H9 (cell line): ENCODE measurements at regions not wholly inside any gene's neighbourhood (a gene's known extent, or its start where the extent isn't known, plus 50 kb on each side); places are given as distances from the start of the nearest gene placed in this dataset.

ENCODE experiments used
- DNase-seq: peaks from one replicate; pipeline ENCODE4 v3.0.0-alpha.2; 2017
- H2AFZ ChIP-seq: one replicate; pipeline ENCODE4 v1.6.1; 2013; ENCODE audit warnings: mild to moderate bottlenecking, low read length, control low read depth, moderate library complexity
- H2AK5ac ChIP-seq: 2 replicates; pipeline ENCODE4 v1.6.1; 2013; ENCODE audit warnings: low read length, control low read depth, mixed read lengths; ENCODE audit not compliant: insufficient read length
- H2BK120ac ChIP-seq: one replicate; pipeline ENCODE4 v1.6.1; 2013; ENCODE audit warnings: low read depth, mild to moderate bottlenecking, low read length, control low read depth, inconsistent platforms; ENCODE audit not compliant: poor library complexity, severe bottlenecking
- H2BK12ac ChIP-seq: 2 replicates; pipeline ENCODE4 v1.6.1; 2013; ENCODE audit warnings: low read length, control low read depth, mixed read lengths, low read depth; ENCODE audit not compliant: insufficient read length
- H2BK15ac ChIP-seq: 2 replicates; pipeline ENCODE4 v1.6.1; 2013; ENCODE audit warnings: low read depth, low read length, control low read depth
- H2BK20ac ChIP-seq: one replicate; pipeline ENCODE4 v1.6.1; 2013; ENCODE audit warnings: low read depth, mild to moderate bottlenecking, low read length, control low read depth, inconsistent platforms; ENCODE audit not compliant: poor library complexity, severe bottlenecking
- H2BK5ac ChIP-seq: 2 replicates; pipeline ENCODE4 v1.6.1; 2013; ENCODE audit warnings: low read length, control low read depth, mixed read lengths; ENCODE audit not compliant: insufficient read length
- H3K14ac ChIP-seq: 2 replicates; pipeline ENCODE4 v1.6.1; 2013; ENCODE audit warnings: low read length, control low read depth; ENCODE audit not compliant: insufficient read depth
- H3K18ac ChIP-seq: 2 replicates; pipeline ENCODE4 v1.6.1; 2013; ENCODE audit warnings: low read depth, mild to moderate bottlenecking, mixed read lengths, low read length, control low read depth; ENCODE audit not compliant: insufficient read length
- H3K23ac ChIP-seq: 2 replicates; pipeline ENCODE4 v1.6.1; 2013; ENCODE audit warnings: low read length, control low read depth, mixed read lengths, low read depth; ENCODE audit not compliant: insufficient read length
- H3K23me2 ChIP-seq: 2 replicates; pipeline ENCODE4 v1.6.1; 2013; ENCODE audit warnings: low read depth, mild to moderate bottlenecking, mixed read lengths, low read length, control low read depth; ENCODE audit not compliant: insufficient read length, poor library complexity, severe bottlenecking
- H3K27ac ChIP-seq: 2 replicates; pipeline ENCODE4 v1.5.1; 2013; ENCODE audit warnings: low read length, control low read depth, mixed read lengths, low read depth; ENCODE audit not compliant: insufficient read length
- H3K27me3 ChIP-seq: 2 replicates; pipeline ENCODE4 v1.6.1; 2013; ENCODE audit warnings: low read length, control low read depth, inconsistent platforms; ENCODE audit not compliant: insufficient read depth
- H3K4ac ChIP-seq: 2 replicates; pipeline ENCODE4 v1.6.1; 2013; ENCODE audit warnings: low read depth, mild to moderate bottlenecking, control low read depth, inconsistent platforms, low read length, moderate library complexity
- H3K4me1 ChIP-seq: 2 replicates; pipeline ENCODE4 v1.6.1; 2013; ENCODE audit warnings: low read length, control low read depth, inconsistent platforms; ENCODE audit not compliant: insufficient read depth
- H3K4me2 ChIP-seq: 2 replicates; pipeline ENCODE4 v1.6.1; 2013; ENCODE audit warnings: low read length, control low read depth, mixed read lengths; ENCODE audit not compliant: insufficient read length, insufficient read depth
- H3K56ac ChIP-seq: 2 replicates; pipeline ENCODE4 v1.6.1; 2013; ENCODE audit warnings: low read depth, mild to moderate bottlenecking, mixed read lengths, low read length, control low read depth; ENCODE audit not compliant: insufficient read length
- H3K79me1 ChIP-seq: 2 replicates; pipeline ENCODE4 v1.6.1; 2013; ENCODE audit warnings: low read depth, mild to moderate bottlenecking, moderate library complexity, low read length, control low read depth, inconsistent platforms; ENCODE audit not compliant: insufficient read depth, poor library complexity, severe bottlenecking
- H3K79me2 ChIP-seq: 2 replicates; pipeline ENCODE4 v1.6.1; 2013; ENCODE audit warnings: low read length, control low read depth, inconsistent platforms; ENCODE audit not compliant: insufficient read depth
- H3K9ac ChIP-seq: 2 replicates; pipeline ENCODE4 v1.6.1; 2013; ENCODE audit warnings: low read length, control low read depth, mixed read lengths; ENCODE audit not compliant: insufficient read length; ENCODE audit errors: extremely low read depth
- H3K9me3 ChIP-seq: one replicate; pipeline ENCODE4 v1.6.1; 2013; ENCODE audit warnings: low read depth, low read length, inconsistent platforms; ENCODE audit not compliant: control insufficient read depth
- H3T11ph ChIP-seq: one replicate; pipeline ENCODE4 v1.6.1; 2013; ENCODE audit warnings: mild to moderate bottlenecking, low read length, control low read depth, inconsistent platforms
- H4K20me1 ChIP-seq: one replicate; pipeline ENCODE4 v1.6.1; 2013; ENCODE audit not compliant: control insufficient read depth, insufficient read length, insufficient read depth
- H4K5ac ChIP-seq: 2 replicates; pipeline ENCODE4 v1.6.1; 2013; ENCODE audit warnings: low read depth, mild to moderate bottlenecking, mixed read lengths, low read length, control low read depth; ENCODE audit not compliant: insufficient read length
- H4K8ac ChIP-seq: replicated peaks from 2 replicates; pipeline ENCODE4 v1.6.1; 2013; ENCODE audit warnings: low read length, control low read depth, mixed read lengths, low read depth; ENCODE audit not compliant: insufficient read length
- H4K91ac ChIP-seq: 2 replicates; pipeline ENCODE4 v1.6.1; 2013; ENCODE audit warnings: low read depth, mild to moderate bottlenecking, moderate library complexity, mixed read lengths, low read length, control low read depth; ENCODE audit not compliant: insufficient read length
- H3K27ac Mint-ChIP-seq, 3 experiments: 2 replicates in 2 of 3; 3 replicates in 1 of 3; pipeline ENCODE4 v1.8.0; 2020 to 2021; ENCODE audit warnings: mixed read lengths in 3 of 3, mild to moderate bottlenecking in 1 of 3, moderate library complexity in 1 of 3
- H3K27me3 Mint-ChIP-seq: 2 replicates; pipeline ENCODE4 v1.8.0; 2021; ENCODE audit warnings: low read depth, mild to moderate bottlenecking, moderate library complexity, mixed read lengths
- H3K36me3 Mint-ChIP-seq, 3 experiments: 2 replicates in 2 of 3; 3 replicates in 1 of 3; pipeline ENCODE4 v1.8.0; 2020 to 2021; ENCODE audit warnings: low read depth in 3 of 3, mixed read lengths in 3 of 3; ENCODE audit not compliant: insufficient read depth in 1 of 3
- H3K4me1 Mint-ChIP-seq, 2 experiments: 2 replicates each; pipeline ENCODE4 v1.8.0; 2020; ENCODE audit warnings: mixed read lengths in 2 of 2
- H3K4me3 Mint-ChIP-seq, 2 experiments: 2 replicates in 1 of 2; 3 replicates in 1 of 2; pipeline ENCODE4 v1.8.0; 2020 to 2021; ENCODE audit warnings: mild to moderate bottlenecking in 2 of 2, mixed read lengths in 2 of 2, moderate library complexity in 1 of 2
- H3K9me3 Mint-ChIP-seq, 2 experiments: 2 replicates in 1 of 2; 3 replicates in 1 of 2; pipeline ENCODE4 v1.8.0; 2020; ENCODE audit warnings: mild to moderate bottlenecking in 2 of 2, mixed read lengths in 2 of 2, moderate library complexity in 1 of 2
- CTCF ChIP-seq: fragments of 200-600 bp; sonication (generic); conservative IDR thresholded peaks from 3 replicates; pipeline ENCODE4 v1.8.0; 2021; ENCODE audit warnings: antibody characterized with exemption, mild to moderate bottlenecking
- WGBS: extraction: QIAGEN DNeasy Blood & Tissue Kit; methylation state at CpG from one replicate; pipeline ENCODE4 v1.1.7; 2013; ENCODE audit warnings: missing lambda C conversion rate, low lambda C conversion rate, mixed read lengths; ENCODE audit not compliant: insufficient read length; ENCODE audit errors: extremely low coverage; 5-methylcytosine and 5-hydroxymethylcytosine counted together

DNA sequence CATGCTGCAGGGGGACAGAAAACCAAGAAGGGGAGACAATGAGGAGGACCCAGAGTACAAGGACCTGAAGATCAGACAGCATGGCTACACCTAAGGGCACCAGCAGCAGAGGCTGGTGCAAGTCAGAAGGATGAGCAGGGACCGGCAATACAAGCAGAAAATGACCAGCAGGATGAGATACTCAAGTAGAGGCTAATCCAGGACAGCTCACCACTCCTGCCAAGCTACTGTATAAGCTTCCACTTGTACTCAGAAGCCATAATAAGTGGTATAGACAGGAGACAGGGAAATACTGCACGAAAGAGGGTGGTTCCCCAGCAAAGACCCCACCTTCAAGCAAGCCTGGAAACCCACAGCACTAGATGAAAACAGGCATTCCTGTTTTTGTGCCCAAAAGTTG, 138.7 kb upstream of the ZC3H12C start:
- no CpG with 5 or more reads among the region's 2 CpGs for WGBS
- TF ChIP-seq CTCF, result no peak
- no peak for DNase-seq
- no peaks in the 10 kb centered on the region for H3K9me3 ChIP-seq
- no peaks in the 10 kb centered on the region for H3K79me2 ChIP-seq
- H3K4ac ChIP-seq, result no peak overlapping the region
- H3K14ac ChIP-seq, result no peak overlapping the region
- H2BK15ac ChIP-seq, result no peak overlapping the region
- no peak overlapping the region for H3K18ac ChIP-seq
- H3K4me1 ChIP-seq, result no peaks in the 10 kb centered on the region
- H3K4me1 Mint-ChIP-seq, result peaks cover 7 to 16% of the 10 kb centered on the region in 2 experiments
- H3K4me2 ChIP-seq, result no peak overlapping the region
- no peak overlapping the region for H2BK5ac ChIP-seq
- H4K20me1 ChIP-seq, result no peaks in the 10 kb centered on the region
- no peaks in the 10 kb centered on the region for H3K23me2 ChIP-seq
- peaks cover 0 to 4% (median 0%) of the 10 kb centered on the region in 3 experiments; a peak in 3 of 7 replicates for H3K36me3 Mint-ChIP-seq
- no peaks in the 10 kb centered on the region for H3K79me1 ChIP-seq
- H4K8ac ChIP-seq, result no peak overlapping the region
- H4K5ac ChIP-seq, result no peak overlapping the region
- no peak overlapping the region for H2AK5ac ChIP-seq
- no peak overlapping the region for H2BK12ac ChIP-seq
- peaks cover 6 to 8% of the 10 kb centered on the region in 2 experiments; a peak in 4 of 5 replicates for H3K9me3 Mint-ChIP-seq
- H3T11ph ChIP-seq, result no peak overlapping the region
- H2BK20ac ChIP-seq, result no peak overlapping the region
- H3K56ac ChIP-seq, result no peak overlapping the region
- no peak overlapping the region for H4K91ac ChIP-seq
- H3K9ac ChIP-seq, result no peak overlapping the region
- H3K27me3 Mint-ChIP-seq, result no peaks in the 10 kb centered on the region
- no peak overlapping the region for H2BK120ac ChIP-seq
- H3K23ac ChIP-seq, result no peak overlapping the region
- H3K27ac ChIP-seq, result no peak overlapping the region
- H3K27ac Mint-ChIP-seq, result peak overlapping the region in 1 of 3 experiments; percentile 13; a peak in 1 of 7 replicates
- no peak overlapping the region for H3K4me3 Mint-ChIP-seq
- no peak overlapping the region for H2AFZ ChIP-seq
- no peaks in the 10 kb centered on the region for H3K27me3 ChIP-seq
